ENCODE measurements at regions not wholly inside any gene's neighbourhood (a gene's known extent, or its start where the extent isn't known, plus 50 kb on each side); places are given as distances from the start of the nearest gene placed in this dataset.
"Not testable (repeated sequence)": the region's sequence is repeated elsewhere in the genome, so short reads cannot be mapped to it uniquely, and the experiment has no call there.

DNA sequence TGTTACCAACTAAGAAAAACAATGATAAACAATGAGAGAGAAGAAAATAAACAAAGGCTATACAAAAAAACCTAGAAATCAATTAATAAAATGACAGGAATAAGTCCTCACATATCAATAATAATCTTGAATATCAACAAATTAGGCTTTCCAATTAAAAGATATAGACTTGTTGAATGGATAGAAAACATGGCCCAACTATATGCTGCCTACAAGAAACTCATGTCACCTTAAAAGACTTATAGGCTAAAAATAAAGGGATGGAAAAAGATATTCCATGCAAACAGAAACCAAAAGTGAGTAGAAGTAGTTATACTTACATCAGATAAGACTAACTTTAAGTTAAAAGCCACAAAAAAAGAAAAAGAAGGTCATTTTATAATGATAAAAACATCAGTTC is 183.9 kb downstream of the MYRFL start:
- no peak for DNase-seq (ENCODE audit: low spot score)

DNA sequence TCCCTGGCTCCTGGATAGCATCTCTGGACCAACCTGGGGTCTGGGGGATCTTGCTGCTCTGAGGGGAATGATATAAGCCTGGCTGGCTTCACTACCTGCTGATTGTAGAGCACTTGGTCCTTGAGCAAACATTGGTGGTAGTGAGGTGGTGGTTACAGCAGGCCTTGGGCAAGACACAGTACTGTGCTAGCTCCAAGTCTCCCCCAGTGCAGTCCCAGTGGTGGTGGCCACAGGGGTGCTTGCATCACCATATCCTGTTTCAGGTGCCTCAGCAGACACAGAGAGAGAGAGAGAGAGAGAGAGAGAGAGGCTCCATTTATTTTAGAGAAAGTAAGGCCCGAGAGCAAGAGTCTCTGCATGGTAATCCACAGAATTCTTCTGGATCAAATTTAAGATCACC is 186.3 kb downstream of the MYRFL start:
- DNase-seq (ENCODE audit: low spot score), result no peak

DNA sequence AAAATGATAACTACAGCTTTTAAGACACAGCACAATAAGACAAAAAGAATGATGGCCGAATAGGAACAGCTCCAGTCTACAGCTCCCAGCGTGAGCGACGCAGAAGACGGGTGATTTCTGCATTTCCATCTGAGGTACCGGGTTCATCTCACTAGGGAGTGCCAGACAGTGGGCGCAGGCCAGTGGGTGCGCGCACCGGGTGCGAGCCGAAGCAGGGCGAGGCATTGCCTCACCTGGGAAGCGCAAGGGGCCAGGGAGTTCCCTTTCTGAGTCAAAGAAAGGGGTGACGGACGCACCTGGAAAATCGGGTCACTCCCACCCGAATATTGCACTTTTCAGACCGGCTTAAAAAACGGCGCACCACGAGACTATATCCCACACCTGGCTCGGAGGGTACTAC is 188.0 kb downstream of the MYRFL start:
- DNase-seq (ENCODE audit: low spot score), result not testable (repeated sequence)

DNA sequence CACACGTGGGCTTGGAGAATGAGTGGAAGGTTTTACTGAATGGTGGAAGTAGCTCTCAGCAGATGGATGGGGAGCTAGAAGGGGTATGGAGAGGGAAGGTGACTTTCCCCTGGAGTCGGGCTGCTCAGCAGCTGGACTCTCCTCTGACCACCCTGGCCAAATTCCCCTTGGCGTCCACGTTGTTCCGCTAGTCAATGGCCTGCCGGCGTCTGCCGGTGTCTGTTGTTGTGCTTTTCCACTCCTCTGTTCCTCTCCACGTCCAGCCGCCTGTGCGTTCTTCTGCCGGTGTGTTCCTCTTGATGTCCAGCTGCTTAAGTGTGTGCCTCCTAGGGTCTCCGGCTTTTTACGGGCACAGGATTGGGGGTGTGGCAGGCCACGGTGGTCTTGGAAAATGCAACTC is 203.5 kb downstream of the MYRFL start:
- DNase-seq (ENCODE audit: low spot score), result no peak

- DNase-seq (ENCODE audit: low spot score), result no peak
Observed at GRCh38 chr12:70028918-70029317, 203.9 kb downstream of the MYRFL start.

DNA sequence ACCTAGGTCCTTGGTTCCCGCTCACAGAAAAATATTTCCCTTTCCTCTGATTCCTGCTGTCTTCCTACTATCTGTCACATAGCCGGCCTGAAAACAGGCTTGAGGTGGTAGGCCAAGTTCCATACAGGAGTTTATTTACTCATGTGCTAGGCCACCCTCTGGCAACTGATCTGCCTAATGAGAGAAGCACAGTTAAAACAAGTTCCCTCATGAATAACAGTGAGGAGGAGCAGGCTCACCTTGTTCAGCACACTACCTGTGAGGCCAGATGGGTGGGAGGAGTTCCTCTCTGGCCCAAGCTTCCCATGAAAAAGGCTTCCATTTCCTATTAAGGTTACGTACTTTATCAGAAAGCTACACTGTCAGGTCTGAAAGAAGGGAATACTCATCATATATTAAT is 206.0 kb downstream of the MYRFL start:
- DNase-seq (ENCODE audit: low spot score), result no peak

GRCh38 chr12:70032076-70032475 is 207.0 kb downstream of the MYRFL start:
- DNase-seq (ENCODE audit: low spot score), result no peak

DNA sequence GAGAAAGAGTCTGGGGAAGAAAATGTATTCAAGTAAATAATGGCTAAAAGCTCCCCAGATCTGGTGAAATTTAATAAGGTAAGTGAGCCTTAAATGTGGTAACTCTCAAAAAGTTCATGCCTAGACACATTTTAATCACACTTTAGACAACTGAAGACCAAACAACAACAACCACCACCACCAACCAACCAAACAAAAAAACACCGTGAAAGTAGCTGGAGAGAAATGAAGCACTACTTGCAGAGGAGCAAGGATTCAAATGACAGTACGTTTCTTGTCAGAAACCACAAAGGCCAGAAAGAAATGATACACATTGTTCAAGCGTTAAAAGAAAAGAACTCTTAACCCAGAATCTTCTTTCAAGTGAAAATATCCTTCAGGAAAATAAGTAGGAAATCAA is 208.3 kb downstream of the MYRFL start:
- no peak for DNase-seq (ENCODE audit: low spot score)

DNA sequence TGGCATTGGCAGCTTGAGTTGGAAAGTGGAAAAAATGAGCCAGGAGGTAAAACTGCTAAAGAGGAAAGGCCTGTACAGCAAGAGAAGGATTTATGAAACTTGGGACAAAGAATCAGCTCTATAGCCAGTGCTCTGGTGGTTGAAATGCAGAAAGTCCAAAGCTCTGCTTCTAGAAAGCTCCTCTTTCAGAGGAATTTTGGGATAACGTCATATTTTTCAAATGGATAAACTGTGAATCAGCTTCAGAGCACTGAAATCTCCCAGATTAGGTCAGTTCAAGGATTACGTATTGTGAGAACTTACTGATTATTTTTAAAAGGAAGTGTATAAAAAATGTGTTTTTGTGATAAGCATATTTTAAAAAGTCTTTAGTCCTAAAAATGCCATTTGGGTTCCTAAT is 203.1 kb upstream of the CNOT2 start:
- DNase-seq (ENCODE audit: low spot score), result no peak

GRCh38 chr12:70042675-70043074 is 200.6 kb upstream of the CNOT2 start:
- DNase-seq (ENCODE audit: low spot score), result no peak

- DNase-seq (ENCODE audit: low spot score), result peak; percentile 20
Observed at GRCh38 chr12:70043490-70044138, 199.6 kb upstream of the CNOT2 start.

GRCh38 chr12:70044167-70044566 is 199.1 kb upstream of the CNOT2 start:
- no peak for DNase-seq (ENCODE audit: low spot score)

DNA sequence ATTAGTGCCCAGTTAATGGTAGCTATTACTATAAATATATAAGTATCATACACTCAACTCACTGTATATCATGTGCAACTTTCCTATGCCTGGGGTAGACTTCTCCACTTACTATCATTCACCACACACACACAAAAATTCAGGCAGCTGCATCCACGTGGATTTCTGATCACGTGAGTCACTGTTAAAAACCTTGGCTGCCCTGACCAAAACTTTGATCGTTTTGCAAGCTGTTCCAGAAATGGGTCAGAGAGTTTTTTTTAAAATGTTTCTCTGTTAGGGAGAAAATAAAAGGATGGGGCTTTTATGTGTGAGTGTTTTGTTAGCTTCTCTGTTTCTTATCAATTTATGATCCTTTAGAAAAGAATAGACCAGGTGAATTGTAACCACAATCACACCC is 198.2 kb upstream of the CNOT2 start:
- no peak for DNase-seq (ENCODE audit: low spot score)

DNA sequence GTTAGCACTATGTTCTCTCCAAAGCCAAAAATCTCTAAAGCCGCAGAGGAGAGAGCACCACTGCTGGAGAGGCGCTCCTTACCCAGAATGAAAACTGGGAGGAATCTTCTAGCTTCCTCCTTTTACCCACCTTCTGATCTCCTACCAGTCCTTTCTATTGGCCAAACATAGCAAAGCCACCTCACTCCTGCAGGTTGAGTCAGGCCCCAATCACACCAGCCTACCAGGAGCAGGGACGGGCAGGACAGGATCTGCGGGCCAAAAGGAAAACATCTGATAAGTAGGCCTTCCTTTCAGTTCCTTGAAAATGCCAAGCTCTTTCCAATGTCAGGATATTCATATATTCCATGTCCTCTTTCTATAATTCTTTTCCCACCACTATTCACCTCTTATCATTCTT is 197.7 kb upstream of the CNOT2 start:
- DNase-seq (ENCODE audit: low spot score), result no peak

DNA sequence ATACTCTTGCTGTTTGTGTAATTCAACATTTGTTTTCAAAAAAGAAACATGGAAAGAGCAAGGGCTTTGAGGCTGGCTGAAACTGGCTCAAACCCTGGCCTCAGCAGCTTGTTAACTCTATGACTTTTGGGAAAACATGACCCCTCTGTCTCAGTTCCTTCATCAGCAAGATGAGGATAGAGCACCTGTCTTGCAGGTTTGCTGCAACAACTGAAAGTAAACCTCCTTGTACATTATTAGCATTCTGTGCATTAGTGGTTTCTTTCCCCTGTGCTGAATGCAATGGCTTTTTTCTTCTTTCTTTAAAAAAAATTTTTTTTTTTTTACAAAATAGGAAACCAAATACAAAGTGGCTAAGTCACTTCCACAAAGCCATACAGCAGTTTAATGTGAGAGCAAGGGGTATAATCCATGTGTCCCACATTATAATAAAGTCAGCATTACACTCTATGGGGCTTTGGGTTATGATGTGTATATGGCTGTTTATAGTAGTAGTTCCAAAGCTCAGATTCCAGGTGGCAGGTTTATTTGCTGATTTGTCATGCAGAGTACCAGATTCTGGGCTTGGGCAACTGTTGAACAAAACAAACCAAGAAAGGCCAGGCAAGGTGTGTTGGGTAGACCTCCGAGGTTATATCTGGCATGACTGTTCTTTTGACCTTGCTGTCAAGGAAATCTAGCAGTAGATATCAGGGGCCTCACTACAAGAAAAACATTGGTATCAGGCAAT is 194.5 kb upstream of the CNOT2 start:
- DNase-seq (ENCODE audit: low spot score), result no peak

- DNase-seq (ENCODE audit: low spot score), result peak; percentile 37
Observed at GRCh38 chr12:70049596-70050360, 193.5 kb upstream of the CNOT2 start.

DNA sequence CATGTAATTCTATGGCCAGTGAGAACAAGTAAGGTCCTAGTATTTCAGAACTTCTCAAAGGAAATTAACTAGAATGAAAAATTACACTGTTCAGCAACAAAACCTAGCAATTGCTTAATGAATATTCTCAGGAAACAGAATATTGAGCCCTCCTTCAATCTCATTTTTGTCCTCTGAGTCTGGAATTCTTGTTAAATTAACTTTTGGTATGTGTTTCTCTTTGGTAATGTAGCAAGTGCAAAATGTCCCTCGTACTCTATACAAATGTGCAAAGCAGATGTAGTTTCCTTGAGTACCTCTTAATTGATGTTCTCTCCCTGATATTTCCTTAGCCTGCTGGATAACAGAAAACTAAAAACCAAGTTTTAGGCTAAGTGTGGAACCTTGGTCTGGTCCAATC is 190.8 kb upstream of the CNOT2 start:
- DNase-seq (ENCODE audit: low spot score), result no peak

GRCh38 chr12:70052931-70053497 is 190.2 kb upstream of the CNOT2 start:
- DNase-seq (ENCODE audit: low spot score), result peak; percentile 31

DNA sequence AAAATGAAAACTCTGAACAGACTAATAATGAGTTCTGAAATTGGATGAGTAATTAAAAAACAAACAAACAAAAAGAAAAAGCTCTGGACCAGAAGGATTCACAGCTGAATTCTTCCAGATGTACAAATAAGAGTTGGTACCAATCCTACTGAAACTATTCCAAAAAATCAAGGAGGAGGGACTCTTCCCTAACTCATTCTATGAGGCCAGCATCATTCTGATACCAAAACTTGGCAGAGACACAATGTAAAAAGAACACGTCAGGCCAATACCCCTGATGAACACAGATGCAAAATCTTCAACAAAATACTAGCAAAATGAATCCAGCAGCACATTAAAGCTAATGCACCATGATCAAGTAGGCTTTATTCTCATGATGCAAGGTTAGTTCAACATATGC is 183.9 kb upstream of the CNOT2 start:
- DNase-seq (ENCODE audit: low spot score), result no peak

GRCh38 chr12:70060634-70061033 is 182.6 kb upstream of the CNOT2 start:
- no peak for DNase-seq (ENCODE audit: low spot score)

GRCh38 chr12:70068743-70069142 is 174.5 kb upstream of the CNOT2 start:
- no peak for DNase-seq (ENCODE audit: low spot score)

GRCh38 chr12:70069221-70070105 is 173.8 kb upstream of the CNOT2 start:
- no peak for DNase-seq (ENCODE audit: low spot score)
